Testis (tissue), 2 donors: ENCODE measurements at regions not wholly inside any gene's neighbourhood (a gene's known extent, or its start where the extent isn't known, plus 50 kb on each side); places are given as distances from the start of the nearest gene placed in this dataset.

ENCODE experiments used
- DNase-seq: peaks from one replicate; pipeline ENCODE4 v3.0.0-alpha.2; 2019
- H3K27ac ChIP-seq, 2 donors: fragments of 200-600 bp; sonication (generic); one replicate each; pipeline ENCODE4 v1.5.1; 2019
- H3K27me3 ChIP-seq: fragments of 200-600 bp; sonication (generic); one replicate; pipeline ENCODE4 v1.5.1; 2019
- H3K36me3 ChIP-seq: fragments of 200-600 bp; sonication (generic); one replicate; pipeline ENCODE4 v1.5.1; 2017; ENCODE audit warnings: low read depth; ENCODE audit errors: missing control alignments
- H3K4me1 ChIP-seq: fragments of 200-600 bp; sonication (generic); one replicate; pipeline ENCODE4 v1.5.1; 2019
- H3K4me3 ChIP-seq, 2 donors: fragments of 200-600 bp; sonication (generic); one replicate each; pipeline ENCODE4 v1.5.1; 2017 to 2019
- H3K9me3 ChIP-seq: fragments of 200-600 bp; sonication (generic); one replicate; pipeline ENCODE4 v1.5.1; 2017
- POLR2A ChIP-seq: fragments of 450-650 bp; IDR thresholded peaks from one replicate; pipeline ENCODE4 v1.6.1; 2017; ENCODE audit warnings: antibody characterized with exemption, mild to moderate bottlenecking, moderate library complexity
- WGBS, 2 donors: methylation state at CpG; one replicate each; pipeline ENCODE4 v1.1.5; 2018; 5-methylcytosine and 5-hydroxymethylcytosine counted together
- intact Hi-C: fragments of 100-400 bp; cut with DNase I; formaldehyde crosslinking; loops from one replicate; pipeline ENCODE4 v1.15.1; 2023; ENCODE audit warnings: low total_unique reads
- TF ChIP-seq, protein P1 (sequence below), 3 experiments: fragments of 450-650 bp in 2 of 3; fragments of 200-600 bp in 1 of 3; sonication (generic) in 1 of 3; IDR thresholded peaks; one replicate each; pipeline ENCODE4 v1.5.1; 2016 to 2019; ENCODE audit warnings: antibody characterized with exemption in 3 of 3, mild to moderate bottlenecking in 2 of 3, moderate library complexity in 1 of 3

GRCh38 chr21:15221799-15222386 is 157.1 kb upstream of the NRIP1 start:
- no peaks in the 10 kb centered on the region for H3K36me3 ChIP-seq
- H3K4me3 ChIP-seq = no peak overlapping the region
- no peaks in the 10 kb centered on the region for H3K4me1 ChIP-seq
- intact Hi-C loops = no loop called here
- no peaks in the 10 kb centered on the region for H3K9me3 ChIP-seq
- H3K27ac ChIP-seq = no peak overlapping the region
- TF ChIP-seq, protein P1, sequence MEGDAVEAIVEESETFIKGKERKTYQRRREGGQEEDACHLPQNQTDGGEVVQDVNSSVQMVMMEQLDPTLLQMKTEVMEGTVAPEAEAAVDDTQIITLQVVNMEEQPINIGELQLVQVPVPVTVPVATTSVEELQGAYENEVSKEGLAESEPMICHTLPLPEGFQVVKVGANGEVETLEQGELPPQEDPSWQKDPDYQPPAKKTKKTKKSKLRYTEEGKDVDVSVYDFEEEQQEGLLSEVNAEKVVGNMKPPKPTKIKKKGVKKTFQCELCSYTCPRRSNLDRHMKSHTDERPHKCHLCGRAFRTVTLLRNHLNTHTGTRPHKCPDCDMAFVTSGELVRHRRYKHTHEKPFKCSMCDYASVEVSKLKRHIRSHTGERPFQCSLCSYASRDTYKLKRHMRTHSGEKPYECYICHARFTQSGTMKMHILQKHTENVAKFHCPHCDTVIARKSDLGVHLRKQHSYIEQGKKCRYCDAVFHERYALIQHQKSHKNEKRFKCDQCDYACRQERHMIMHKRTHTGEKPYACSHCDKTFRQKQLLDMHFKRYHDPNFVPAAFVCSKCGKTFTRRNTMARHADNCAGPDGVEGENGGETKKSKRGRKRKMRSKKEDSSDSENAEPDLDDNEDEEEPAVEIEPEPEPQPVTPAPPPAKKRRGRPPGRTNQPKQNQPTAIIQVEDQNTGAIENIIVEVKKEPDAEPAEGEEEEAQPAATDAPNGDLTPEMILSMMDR (IDR thresholded peaks at IDR 0.05) = no peak
- H3K27me3 ChIP-seq = no peaks in the 10 kb centered on the region
- DNase-seq = peak; percentile 66

DNA sequence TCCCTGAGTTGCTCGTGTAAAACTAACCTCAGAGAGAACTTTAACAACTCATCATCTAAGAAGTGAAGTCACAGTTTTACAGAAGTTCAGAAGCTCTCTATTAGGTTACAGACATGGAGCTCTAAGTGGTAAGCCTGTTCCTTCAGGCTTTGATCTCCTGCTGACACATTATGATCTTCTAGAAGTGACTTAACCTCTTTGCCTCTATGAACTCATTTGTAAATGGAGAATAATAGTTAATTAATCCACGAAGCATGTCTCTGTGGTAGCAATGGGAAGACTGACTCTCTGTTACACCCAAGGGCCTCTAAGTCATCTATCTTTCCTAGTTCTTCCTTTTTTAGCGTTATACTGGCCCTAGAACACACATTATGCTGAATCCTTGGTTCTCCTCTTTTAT is 157.9 kb upstream of the NRIP1 start:
- Histone ChIP-seq H3K4me1 (no peaks in the 10 kb centered on the region), H3K9me3 (no peaks in the 10 kb centered on the region), H3K27me3 (no peaks in the 10 kb centered on the region), H3K36me3 (no peaks in the 10 kb centered on the region), H3K4me3 (no peak overlapping the region), H3K27ac (no peak overlapping the region)
- intact Hi-C loops = no loop called here
- no peak for DNase-seq
- 54 to 88% methylated on average over 3 of the region's 3 CpGs for WGBS, 2 donors
- TF ChIP-seq, protein P1 (IDR thresholded peaks at IDR 0.05) = no peak
- no peak for TF ChIP-seq POLR2A

DNA sequence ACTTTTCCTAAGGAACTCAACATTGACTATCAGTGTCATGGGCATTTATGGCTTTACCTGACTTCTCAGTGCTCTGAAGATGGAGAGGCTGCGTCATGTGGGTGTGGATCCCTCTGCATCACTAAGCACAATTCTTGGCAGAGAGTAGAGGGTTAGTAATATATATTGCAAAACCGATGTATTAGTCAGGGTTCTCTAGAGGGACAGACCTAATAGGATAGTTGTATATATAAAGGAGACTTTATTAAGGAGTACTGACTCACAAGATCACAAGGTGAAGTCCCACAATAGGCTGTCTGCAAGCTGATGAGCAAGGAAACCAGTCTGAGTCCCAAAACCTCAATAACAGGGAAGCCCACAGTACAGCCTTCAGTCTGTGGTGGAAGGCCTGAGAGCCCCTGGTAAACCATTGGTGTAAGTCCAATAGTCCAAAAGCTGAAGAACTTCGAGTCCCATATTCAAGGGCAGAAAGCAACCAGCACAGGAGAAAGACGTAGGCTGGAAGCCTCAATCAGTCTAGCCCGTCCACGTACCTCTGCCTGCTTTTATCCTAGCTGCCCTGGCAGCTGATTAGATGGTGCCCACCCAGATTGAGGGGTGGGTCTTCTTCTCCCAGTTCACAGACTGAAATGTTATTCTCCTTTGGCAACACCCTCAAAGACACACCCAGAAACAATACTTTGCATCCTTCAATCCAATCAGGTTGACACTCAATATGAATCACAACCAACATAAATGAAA is 159.7 kb upstream of the NRIP1 start:
- H3K4me3 ChIP-seq = no peak overlapping the region
- no peaks in the 10 kb centered on the region for H3K4me1 ChIP-seq
- no peak for TF ChIP-seq POLR2A
- TF ChIP-seq, protein P1 (IDR thresholded peaks at IDR 0.05) = no peak
- no peaks in the 10 kb centered on the region for H3K36me3 ChIP-seq
- H3K9me3 ChIP-seq = no peaks in the 10 kb centered on the region
- no peak for DNase-seq
- no peaks in the 10 kb centered on the region for H3K27me3 ChIP-seq
- H3K27ac ChIP-seq = no peak overlapping the region
- WGBS, 2 donors = 95 to 96% methylated on average over 6 of the region's 6 CpGs
- intact Hi-C loops = no loop called here

GRCh38 chr21:15227919-15228318 is 163.1 kb upstream of the NRIP1 start:
- WGBS, 2 donors = 63 to 87% methylated on average over 3 of the region's 3 CpGs
- Histone ChIP-seq H3K27me3 (no peaks in the 10 kb centered on the region), H3K9me3 (no peaks in the 10 kb centered on the region), H3K4me3 (no peak overlapping the region), H3K4me1 (no peaks in the 10 kb centered on the region), H3K27ac (no peak overlapping the region), H3K36me3 (no peaks in the 10 kb centered on the region)
- TF ChIP-seq, protein P1 (IDR thresholded peaks at IDR 0.05) = no peak
- no peak for TF ChIP-seq POLR2A
- no peak for DNase-seq
- intact Hi-C loops = no loop called here

DNA sequence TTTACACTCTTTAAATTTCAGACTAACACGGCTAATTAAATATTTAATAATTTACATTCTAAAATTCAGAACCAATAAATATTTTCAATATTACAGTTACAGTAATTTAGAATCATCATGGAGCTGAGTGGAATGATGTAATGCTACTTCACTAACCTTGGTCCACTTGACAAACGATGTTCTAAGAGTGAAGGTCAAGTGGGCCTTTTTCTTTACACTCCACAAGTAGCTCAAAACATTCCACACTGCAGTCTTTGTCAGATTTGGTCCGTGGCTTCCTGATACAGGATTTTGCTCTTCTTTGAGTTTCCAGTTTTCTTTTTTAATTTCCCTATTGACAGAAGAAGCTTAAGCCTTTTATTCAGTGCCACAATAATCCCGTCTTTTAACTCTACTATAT is 164.6 kb upstream of the NRIP1 start:
- 71% methylated on average over 4 of the region's 4 CpGs for WGBS, 2 donors
- intact Hi-C loops = no loop called here
- DNase-seq = no peak

More for the DNA sequence above, 164.6 kb upstream of the NRIP1 start:
- Histone ChIP-seq H3K27ac (no peak overlapping the region), H3K4me1 (no peaks in the 10 kb centered on the region), H3K36me3 (no peaks in the 10 kb centered on the region), H3K27me3 (no peaks in the 10 kb centered on the region), H3K4me3 (no peak overlapping the region), H3K9me3 (no peaks in the 10 kb centered on the region)
- TF ChIP-seq POLR2A = no peak
- TF ChIP-seq, protein P1 (IDR thresholded peaks at IDR 0.05) = no peak
